B cell (primary cell): ENCODE measurements at regions not wholly inside any gene's neighbourhood (a gene's known extent, or its start where the extent isn't known, plus 50 kb on each side); places are given as distances from the start of the nearest gene placed in this dataset.

Experiments used
- ATAC-seq: fragments of 200-7000 bp; cut with Tn5 transposase; one replicate; pipeline ENCODE4 v1.10.0; 2021; ENCODE audit warnings: low read depth, mild to moderate bottlenecking, moderate number of reproducible peaks, moderate library complexity
- CTCF ChIA-PET: fragments of 350-600 bp; sonication (Branson Sonifier 250); formaldehyde crosslinking; loops from one replicate; lab custom pipeline; 2021; ENCODE audit warnings: antibody characterized with exemption, inconsistent platforms; lab: Charles Lee
- POLR2A ChIA-PET: fragments of 350-600 bp; sonication (Branson Sonifier 250); formaldehyde crosslinking; loops from one replicate; lab custom pipeline; 2021; ENCODE audit warnings: antibody characterized with exemption; lab: Charles Lee
- DNase-seq: peaks from one replicate; pipeline ENCODE4 v3.0.0; 2013
- H2AFZ ChIP-seq: 2 replicates; pipeline ENCODE4 v1.6.1; 2012; ENCODE audit warnings: mild to moderate bottlenecking, low read depth, low read length; ENCODE audit not compliant: insufficient read depth, poor library complexity, severe bottlenecking
- H3K27ac ChIP-seq, 2 donors: 1 replicate in 1 of 2; 2 replicates in 1 of 2; pipeline ENCODE4 v1.5.1; 2012 to 2013; ENCODE audit warnings: low read length in 2 of 2, mild to moderate bottlenecking in 2 of 2, moderate library complexity in 1 of 2
- H3K27me3 ChIP-seq, 4 experiments: fragments of 200-600 bp in 1 of 4; sonication (generic) in 1 of 4; replicated peaks in 1 of 4; 1 replicate in 2 of 4; 2 replicates in 2 of 4; pipeline versions ENCODE4 v1.6.1 to v1.7.0; 2013 to 2016; ENCODE audit warnings: low read length in 3 of 4, mild to moderate bottlenecking in 2 of 4, mixed read lengths in 1 of 4, moderate library complexity in 1 of 4; ENCODE audit not compliant: insufficient read depth in 4 of 4, control insufficient read depth in 3 of 4; ENCODE audit errors: control extremely low read depth in 1 of 4
- H3K36me3 ChIP-seq, 2 experiments: replicated peaks in 1 of 2; 1 replicate in 1 of 2; 2 replicates in 1 of 2; pipeline versions ENCODE4 v1.6.1 to v1.7.1; 2013; ENCODE audit warnings: low read length in 1 of 2; ENCODE audit not compliant: insufficient read depth in 2 of 2, control insufficient read depth in 1 of 2; ENCODE audit errors: control extremely low read depth in 1 of 2, extremely low read depth in 1 of 2
- H3K4me1 ChIP-seq, 2 donors: fragments of 200-600 bp in 1 of 2; sonication (generic) in 1 of 2; 1 replicate in 1 of 2; 2 replicates in 1 of 2; pipeline versions ENCODE4 v1.5.1 to v1.6.1; 2013 to 2017; ENCODE audit warnings: low read length in 2 of 2; ENCODE audit not compliant: control insufficient read depth in 2 of 2, insufficient read depth in 2 of 2
- H3K4me2 ChIP-seq: replicated peaks from 2 replicates; pipeline ENCODE3; 2012; ENCODE audit warnings: mild to moderate bottlenecking, low read depth, low read length; ENCODE audit not compliant: poor library complexity, severe bottlenecking
- H3K4me3 ChIP-seq, 5 experiments: fragments of 200-600 bp in 1 of 5; sonication (generic) in 1 of 5; 1 replicate in 3 of 5; 2 replicates in 2 of 5; pipeline versions ENCODE4 v1.5.1 to v1.7.0; 2011 to 2016; ENCODE audit warnings: low read length in 4 of 5, mild to moderate bottlenecking in 4 of 5, low read depth in 2 of 5, control low read depth in 1 of 5, moderate library complexity in 1 of 5; ENCODE audit not compliant: insufficient read depth in 1 of 5; ENCODE audit errors: control extremely low read depth in 1 of 5, extremely low read depth in 1 of 5
- H3K79me2 ChIP-seq: fragments of 200-600 bp; sonication (generic); one replicate; pipeline ENCODE4 v1.6.0; 2016; ENCODE audit warnings: low read length; ENCODE audit not compliant: control insufficient read depth, insufficient read depth
- H3K9ac ChIP-seq: fragments of 200-600 bp; sonication (generic); 2 replicates; pipeline ENCODE4 v1.6.1; 2017; ENCODE audit warnings: mild to moderate bottlenecking, low read length, moderate library complexity
- H3K9me3 ChIP-seq, 3 donors: one replicate each; pipeline versions ENCODE4 v1.6.1 to v1.7.1; 2013; ENCODE audit warnings: low read length in 2 of 3; ENCODE audit not compliant: control insufficient read depth in 2 of 3, insufficient read depth in 1 of 3; ENCODE audit errors: control extremely low read depth in 1 of 3
- H4K20me1 ChIP-seq: 2 replicates; pipeline ENCODE4 v1.6.0; 2012; ENCODE audit warnings: mild to moderate bottlenecking, low read length; ENCODE audit not compliant: insufficient read depth, control insufficient read depth, poor library complexity, severe bottlenecking
- H3K27ac Mint-ChIP-seq: one replicate; pipeline ENCODE4 v1.8.0; 2021; ENCODE audit warnings: mixed read lengths
- H3K27me3 Mint-ChIP-seq: one replicate; pipeline ENCODE4 v1.8.0; 2021; ENCODE audit warnings: mixed read lengths
- H3K4me1 Mint-ChIP-seq: one replicate; pipeline ENCODE4 v1.8.0; 2021; ENCODE audit warnings: mixed read lengths
- H3K4me3 Mint-ChIP-seq: one replicate; pipeline ENCODE4 v1.8.0; 2021; ENCODE audit warnings: mixed read lengths
- H3K9me3 Mint-ChIP-seq: one replicate; pipeline ENCODE4 v1.8.0; 2022; ENCODE audit warnings: mixed read lengths; ENCODE audit not compliant: insufficient read depth
- EZH2 ChIP-seq: IDR thresholded peaks from 2 replicates; pipeline ENCODE4 v1.6.1; 2012; ENCODE audit warnings: borderline replicate concordance, low read depth, mild to moderate bottlenecking, moderate library complexity, low read length; ENCODE audit not compliant: insufficient read depth, poor library complexity, severe bottlenecking
- WGBS: methylation state at CpG from one replicate; pipeline ENCODE4 v1.1.5; 2013; ENCODE audit warnings: missing lambda C conversion rate; ENCODE audit not compliant: insufficient coverage; 5-methylcytosine and 5-hydroxymethylcytosine counted together
- intact Hi-C: fragments of 100-400 bp; cut with micrococcal nuclease; formaldehyde crosslinking; loops from one replicate; pipeline ENCODE4 v1.10.0; 2022
- TF ChIP-seq, protein P1 (sequence below): fragments of 200-600 bp; IDR thresholded peaks from one replicate; pipeline ENCODE4 v1.8.0; 2022; ENCODE audit warnings: antibody characterized with exemption, mild to moderate bottlenecking

DNA sequence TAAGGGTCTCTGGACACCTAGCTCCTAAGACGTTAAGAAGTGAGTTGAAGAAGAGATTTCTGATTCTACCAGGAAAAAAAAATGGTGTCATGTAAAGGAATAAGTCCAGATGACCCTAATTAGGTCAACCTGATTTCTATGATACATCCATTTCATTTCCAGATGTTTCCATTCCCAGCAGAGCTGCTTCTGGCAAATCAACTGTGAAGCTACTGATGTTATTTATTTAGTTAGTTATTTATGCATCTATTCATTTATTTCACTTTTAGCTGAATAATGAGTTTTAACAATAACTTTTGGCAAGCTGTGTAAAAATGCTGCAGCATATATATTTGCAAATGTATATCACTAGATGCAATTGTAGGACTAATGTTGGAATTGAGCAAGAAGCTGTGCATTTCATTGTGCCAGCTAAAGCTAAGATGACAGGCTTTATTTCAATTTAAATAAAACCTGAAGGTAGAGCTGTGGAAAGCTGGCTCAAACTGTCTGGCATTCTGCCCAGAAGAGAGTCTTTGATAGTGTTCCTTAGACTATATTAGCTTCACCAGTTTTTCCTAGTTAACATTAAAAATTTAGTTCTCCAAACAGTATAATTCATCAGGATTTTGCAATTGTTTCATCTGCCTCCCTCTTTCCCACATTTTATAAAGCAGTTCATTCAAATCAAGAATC lies 1164.4 kb upstream of the ADGRL4 start:
- no peaks in the 10 kb centered on the region for H4K20me1 ChIP-seq
- no peak overlapping the region for H3K9ac ChIP-seq
- H3K36me3 ChIP-seq: no peaks in the 10 kb centered on the region
- H3K9me3 Mint-ChIP-seq: no peaks in the 10 kb centered on the region
- H3K4me3 ChIP-seq: no peak overlapping the region
- no peak for DNase-seq
- ChIA-PET POLR2A (no interaction called here), CTCF (no interaction called here)
- no peak overlapping the region for H3K27ac Mint-ChIP-seq
- no peak overlapping the region for H3K27ac ChIP-seq
- no peak overlapping the region for H3K4me3 Mint-ChIP-seq
- no CpG with 5 or more reads among the region's 1 CpG for WGBS
- no peaks in the 10 kb centered on the region for H3K79me2 ChIP-seq
- no peak for ATAC-seq
- intact Hi-C loops: no loop called here
- no peaks in the 10 kb centered on the region for H3K27me3 ChIP-seq
- no peak overlapping the region for H2AFZ ChIP-seq
- H3K4me1 Mint-ChIP-seq: no peaks in the 10 kb centered on the region
- no peak overlapping the region for H3K4me2 ChIP-seq
- no peaks in the 10 kb centered on the region for H3K27me3 Mint-ChIP-seq
- H3K4me1 ChIP-seq: no peaks in the 10 kb centered on the region
- H3K9me3 ChIP-seq: peaks cover 0 to 4% (median 0%) of the 10 kb centered on the region in 3 donors
- TF ChIP-seq, protein P1, sequence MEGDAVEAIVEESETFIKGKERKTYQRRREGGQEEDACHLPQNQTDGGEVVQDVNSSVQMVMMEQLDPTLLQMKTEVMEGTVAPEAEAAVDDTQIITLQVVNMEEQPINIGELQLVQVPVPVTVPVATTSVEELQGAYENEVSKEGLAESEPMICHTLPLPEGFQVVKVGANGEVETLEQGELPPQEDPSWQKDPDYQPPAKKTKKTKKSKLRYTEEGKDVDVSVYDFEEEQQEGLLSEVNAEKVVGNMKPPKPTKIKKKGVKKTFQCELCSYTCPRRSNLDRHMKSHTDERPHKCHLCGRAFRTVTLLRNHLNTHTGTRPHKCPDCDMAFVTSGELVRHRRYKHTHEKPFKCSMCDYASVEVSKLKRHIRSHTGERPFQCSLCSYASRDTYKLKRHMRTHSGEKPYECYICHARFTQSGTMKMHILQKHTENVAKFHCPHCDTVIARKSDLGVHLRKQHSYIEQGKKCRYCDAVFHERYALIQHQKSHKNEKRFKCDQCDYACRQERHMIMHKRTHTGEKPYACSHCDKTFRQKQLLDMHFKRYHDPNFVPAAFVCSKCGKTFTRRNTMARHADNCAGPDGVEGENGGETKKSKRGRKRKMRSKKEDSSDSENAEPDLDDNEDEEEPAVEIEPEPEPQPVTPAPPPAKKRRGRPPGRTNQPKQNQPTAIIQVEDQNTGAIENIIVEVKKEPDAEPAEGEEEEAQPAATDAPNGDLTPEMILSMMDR: no peak
- TF ChIP-seq EZH2: no peak

DNA sequence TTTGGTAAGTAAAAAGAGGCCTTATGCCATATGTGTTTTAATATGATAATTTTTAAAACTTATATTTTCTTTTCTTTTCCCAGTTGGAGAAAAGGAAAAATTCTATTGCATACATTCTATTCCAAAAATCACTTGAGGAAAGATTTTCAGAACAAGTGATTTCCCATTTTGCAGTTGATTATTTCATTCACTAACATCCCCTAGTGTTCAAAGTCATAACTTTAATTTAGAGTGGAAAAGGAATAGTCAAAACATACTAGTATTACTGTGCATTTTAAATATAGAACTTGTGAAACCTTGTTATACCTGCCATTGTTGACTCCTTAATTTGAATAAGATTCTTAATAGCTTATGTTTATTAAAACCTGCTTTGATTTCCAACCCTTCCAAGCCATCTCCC lies 1157.6 kb upstream of the ADGRL4 start:
- Histone ChIP-seq H3K4me1 (no peaks in the 10 kb centered on the region), H3K4me2 (no peak overlapping the region), H3K4me3 (no peak overlapping the region), H2AFZ (no peak overlapping the region), H3K27me3 (no peaks in the 10 kb centered on the region), H3K36me3 (no peaks in the 10 kb centered on the region), H3K9me3 (no peaks in the 10 kb centered on the region), H4K20me1 (no peaks in the 10 kb centered on the region), H3K9ac (no peak overlapping the region), H3K27ac (no peak overlapping the region), H3K79me2 (no peaks in the 10 kb centered on the region)
- intact Hi-C loops: no loop called here
- DNase-seq: no peak
- ChIA-PET CTCF (no interaction called here), POLR2A (no interaction called here)
- Mint-ChIP-seq H3K27me3 (no peaks in the 10 kb centered on the region), H3K27ac (no peak overlapping the region), H3K9me3 (no peaks in the 10 kb centered on the region), H3K4me3 (no peak overlapping the region), H3K4me1 (no peaks in the 10 kb centered on the region)
- no peak for ATAC-seq
- TF ChIP-seq, protein P1: no peak
- no peak for TF ChIP-seq EZH2
